ENCODE measurements at regions not wholly inside any gene's neighbourhood (a gene's known extent, or its start where the extent isn't known, plus 50 kb on each side); places are given as distances from the start of the nearest gene placed in this dataset.

DNA sequence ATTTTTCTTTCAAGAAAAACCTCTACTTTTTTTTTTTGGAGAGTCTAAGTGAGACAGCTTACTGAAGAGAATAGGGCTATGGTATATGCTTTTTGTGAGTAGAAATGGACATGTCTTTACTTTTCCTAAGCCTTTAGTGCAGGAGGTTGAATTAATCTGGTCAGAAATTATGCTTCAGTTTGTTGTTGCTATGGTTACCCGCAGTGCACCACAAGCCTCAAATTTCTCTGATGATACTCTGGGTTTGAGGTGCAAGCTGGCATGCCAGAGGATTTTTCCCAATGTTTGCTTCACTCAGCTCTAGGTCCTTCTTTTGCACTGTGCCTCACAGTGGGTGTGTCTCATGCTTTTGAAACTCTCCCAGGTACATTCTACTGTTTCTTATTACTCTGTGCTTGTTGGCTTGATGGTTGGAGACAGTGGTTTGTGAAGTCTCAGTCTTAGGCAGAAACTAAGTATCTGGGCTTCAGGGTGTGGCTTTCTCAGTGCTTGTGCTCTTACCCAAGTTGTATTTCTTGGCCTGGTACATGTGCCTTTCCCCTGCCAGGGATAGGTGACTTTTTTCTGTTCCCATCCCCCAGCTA is 278.3 kb downstream of the RBM43 start:
- no peaks in the 10 kb centered on the region for H3K27me3 ChIP-seq (ENCODE audit: control insufficient read depth in 2 of 2, insufficient read depth in 2 of 2, low read length in 2 of 2)
- no peak overlapping the region for H3K4me2 ChIP-seq (ENCODE audit: insufficient read depth, low read length)
- H3K79me2 ChIP-seq (ENCODE audit: control insufficient read depth, insufficient read depth, low read length) = no peaks in the 10 kb centered on the region
- FAIRE-seq (no peak), DNase-seq (ENCODE audit: low read depth, low spot score) (no peak)
- no peak overlapping the region for H3K9ac ChIP-seq (replicated peaks; ENCODE audit: extremely low read depth, insufficient read depth, low read length)
- no peak overlapping the region for H3K4me3 ChIP-seq (replicated peaks in 1 of 3; ENCODE audit: insufficient read depth in 1 of 3, low read depth in 1 of 3, low read length in 3 of 3)
- intact Hi-C loops (cut with micrococcal nuclease) = no loop called here
- CTCF ChIA-PET = no interaction called here
- no peaks in the 10 kb centered on the region for H3K9me3 ChIP-seq (replicated peaks; ENCODE audit: control insufficient read depth, insufficient read depth, low read length)
- no peaks in the 10 kb centered on the region for H4K20me1 ChIP-seq (replicated peaks; ENCODE audit: control insufficient read depth, extremely low read depth, insufficient read depth, low read length)
- POLR2A ChIA-PET = no interaction called here
- H3K4me1 ChIP-seq (ENCODE audit: control insufficient read depth, extremely low read depth, insufficient read depth, low read length) = no peaks in the 10 kb centered on the region
- no peak overlapping the region for H2AFZ ChIP-seq (ENCODE audit: low read depth, low read length)
- dilution Hi-C loops (cut with MboI; ENCODE audit: extremely low pct_ligation_motif_present, low sequenced_read_pairs) = no loop called here
- no peaks in the 10 kb centered on the region for H3K9me1 ChIP-seq (replicated peaks; ENCODE audit: control insufficient read depth, extremely low read depth, insufficient read depth, low read length)
- no TSS peak for BruUV-seq (replicated peaks)
- no peak for TF ChIP-seq POLR2A (IDR thresholded peaks at IDR 0.05; ENCODE audit: low read depth, low read length)
- no peak for TF ChIP-seq MAX (IDR thresholded peaks at IDR 0.05; ENCODE audit: insufficient read depth, insufficient read length)
- TF ChIP-seq, protein P1, sequence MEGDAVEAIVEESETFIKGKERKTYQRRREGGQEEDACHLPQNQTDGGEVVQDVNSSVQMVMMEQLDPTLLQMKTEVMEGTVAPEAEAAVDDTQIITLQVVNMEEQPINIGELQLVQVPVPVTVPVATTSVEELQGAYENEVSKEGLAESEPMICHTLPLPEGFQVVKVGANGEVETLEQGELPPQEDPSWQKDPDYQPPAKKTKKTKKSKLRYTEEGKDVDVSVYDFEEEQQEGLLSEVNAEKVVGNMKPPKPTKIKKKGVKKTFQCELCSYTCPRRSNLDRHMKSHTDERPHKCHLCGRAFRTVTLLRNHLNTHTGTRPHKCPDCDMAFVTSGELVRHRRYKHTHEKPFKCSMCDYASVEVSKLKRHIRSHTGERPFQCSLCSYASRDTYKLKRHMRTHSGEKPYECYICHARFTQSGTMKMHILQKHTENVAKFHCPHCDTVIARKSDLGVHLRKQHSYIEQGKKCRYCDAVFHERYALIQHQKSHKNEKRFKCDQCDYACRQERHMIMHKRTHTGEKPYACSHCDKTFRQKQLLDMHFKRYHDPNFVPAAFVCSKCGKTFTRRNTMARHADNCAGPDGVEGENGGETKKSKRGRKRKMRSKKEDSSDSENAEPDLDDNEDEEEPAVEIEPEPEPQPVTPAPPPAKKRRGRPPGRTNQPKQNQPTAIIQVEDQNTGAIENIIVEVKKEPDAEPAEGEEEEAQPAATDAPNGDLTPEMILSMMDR (IDR thresholded peaks at IDR 0.05; ENCODE audit: extremely low read depth in 1 of 2, insufficient read depth in 1 of 2, low read depth in 1 of 2, low read length in 2 of 2) = no peak
- no peak for TF ChIP-seq FOS (IDR thresholded peaks at IDR 0.05; ENCODE audit: borderline replicate concordance, insufficient read depth, low read length)
- TF ChIP-seq POLR2AphosphoS5 (IDR thresholded peaks at IDR 0.05; ENCODE audit: insufficient read depth, low read depth, low read length) = no peak
- TF ChIP-seq JUN (IDR thresholded peaks at IDR 0.05; ENCODE audit: borderline replicate concordance, insufficient read depth, insufficient read length, low read depth) = no peak
- TF ChIP-seq MYC (IDR thresholded peaks at IDR 0.05; ENCODE audit: low read depth, low read length) = no peak
- no peak for TF ChIP-seq GATA2 (IDR thresholded peaks at IDR 0.05; ENCODE audit: insufficient read depth, insufficient read length, low read depth, low read length)
- TF ChIP-seq EZH2 (IDR thresholded peaks at IDR 0.05; ENCODE audit: borderline replicate concordance, low read depth, low read length, severe bottlenecking) = no peak
- no peak overlapping the region for H3K27ac ChIP-seq (ENCODE audit: insufficient read depth, low read depth, low read length)
- H3K36me3 ChIP-seq (ENCODE audit: control insufficient read depth in 2 of 2, extremely low read depth in 1 of 2, insufficient read depth in 2 of 2, low read length in 2 of 2) = no peaks in the 10 kb centered on the region

Measured in endothelial cell of umbilical vein (primary cell).